ENCODE measurements at regions not wholly inside any gene's neighbourhood (a gene's known extent, or its start where the extent isn't known, plus 50 kb on each side); places are given as distances from the start of the nearest gene placed in this dataset.

GRCh38 chr3:147906285-147906684, 497.1 kb downstream of the ZIC1 start:
- intact Hi-C loops (cut with micrococcal nuclease), result no loop called here
- DNase-seq (ENCODE audit: unreplicated experiment), result peak; percentile 9
- H3K4me1 Mint-ChIP-seq (ENCODE audit: insufficient read depth, unreplicated experiment), result no peaks in the 10 kb centered on the region
- POLR2A ChIA-PET, result interaction anchor here (1.0 kb wide), 1 partner anchor 40 kb away, joined by 3 read pairs; no protein-coding TSS in a partner anchor
- H3K4me3 Mint-ChIP-seq (ENCODE audit: unreplicated experiment), result no peak overlapping the region
- H3K27ac Mint-ChIP-seq (ENCODE audit: low read depth, unreplicated experiment), result no peak overlapping the region
- no peaks in the 10 kb centered on the region for H3K36me3 Mint-ChIP-seq (ENCODE audit: insufficient read depth, unreplicated experiment)
- no peaks in the 10 kb centered on the region for H3K9me3 Mint-ChIP-seq (ENCODE audit: unreplicated experiment)
- BruUV-seq (replicated peaks), result no TSS peak
- H3K27me3 Mint-ChIP-seq (ENCODE audit: insufficient read depth, unreplicated experiment), result no peaks in the 10 kb centered on the region
- TF ChIP-seq CTCF (IDR thresholded peaks at IDR 0.05; ENCODE audit: unreplicated experiment), result no peak
- CTCF ChIA-PET, result no interaction called here

- Mint-ChIP-seq H3K27ac (ENCODE audit: low read depth, unreplicated experiment) (no peak overlapping the region), H3K9me3 (ENCODE audit: unreplicated experiment) (no peaks in the 10 kb centered on the region), H3K4me3 (ENCODE audit: unreplicated experiment) (no peak overlapping the region), H3K36me3 (ENCODE audit: insufficient read depth, unreplicated experiment) (no peaks in the 10 kb centered on the region), H3K4me1 (ENCODE audit: insufficient read depth, unreplicated experiment) (no peaks in the 10 kb centered on the region), H3K27me3 (ENCODE audit: insufficient read depth, unreplicated experiment) (peaks cover 23% of the 10 kb centered on the region)
- TF ChIP-seq CTCF (IDR thresholded peaks at IDR 0.05; ENCODE audit: unreplicated experiment), result no peak
- BruUV-seq (replicated peaks), result no TSS peak
- DNase-seq (ENCODE audit: unreplicated experiment), result no peak
- POLR2A ChIA-PET, result no interaction called here
- CTCF ChIA-PET, result interaction anchor here (1.2 kb wide), 1 partner anchor 11 kb away, joined by 3 read pairs; no protein-coding TSS in a partner anchor
- intact Hi-C loops (cut with micrococcal nuclease), result no loop called here
These were observed 505.4 kb downstream of the ZIC1 start for GRCh38 chr3:147914532-147914931.

GRCh38 chr3:147915057-147915456, 505.9 kb downstream of the ZIC1 start:
- no peaks in the 10 kb centered on the region for H3K36me3 Mint-ChIP-seq (ENCODE audit: insufficient read depth, unreplicated experiment)
- no peak for TF ChIP-seq CTCF (IDR thresholded peaks at IDR 0.05; ENCODE audit: unreplicated experiment)
- H3K4me3 Mint-ChIP-seq (ENCODE audit: unreplicated experiment), result no peak overlapping the region
- H3K27ac Mint-ChIP-seq (ENCODE audit: low read depth, unreplicated experiment), result no peak overlapping the region
- POLR2A ChIA-PET, result no interaction called here
- H3K4me1 Mint-ChIP-seq (ENCODE audit: insufficient read depth, unreplicated experiment), result no peaks in the 10 kb centered on the region
- H3K27me3 Mint-ChIP-seq (ENCODE audit: insufficient read depth, unreplicated experiment), result peaks cover 23% of the 10 kb centered on the region
- DNase-seq (ENCODE audit: unreplicated experiment), result no peak
- CTCF ChIA-PET, result interaction anchor here (1.2 kb wide), 1 partner anchor 11 kb away, joined by 3 read pairs; no protein-coding TSS in a partner anchor
- H3K9me3 Mint-ChIP-seq (ENCODE audit: unreplicated experiment), result no peaks in the 10 kb centered on the region
- BruUV-seq (replicated peaks), result no TSS peak
- intact Hi-C loops (cut with micrococcal nuclease), result no loop called here

- Mint-ChIP-seq H3K27me3 (ENCODE audit: insufficient read depth, unreplicated experiment) (peaks cover 23% of the 10 kb centered on the region), H3K4me1 (ENCODE audit: insufficient read depth, unreplicated experiment) (no peaks in the 10 kb centered on the region), H3K4me3 (ENCODE audit: unreplicated experiment) (no peak overlapping the region), H3K36me3 (ENCODE audit: insufficient read depth, unreplicated experiment) (no peaks in the 10 kb centered on the region), H3K9me3 (ENCODE audit: unreplicated experiment) (no peaks in the 10 kb centered on the region), H3K27ac (ENCODE audit: low read depth, unreplicated experiment) (no peak overlapping the region)
- CTCF ChIA-PET, result no interaction called here
- POLR2A ChIA-PET, result no interaction called here
- no peak for DNase-seq (ENCODE audit: unreplicated experiment)
- BruUV-seq (replicated peaks), result no TSS peak
- intact Hi-C loops (cut with micrococcal nuclease), result no loop called here
- TF ChIP-seq CTCF (IDR thresholded peaks at IDR 0.05; ENCODE audit: unreplicated experiment), result no peak
These were observed 510.3 kb downstream of the ZIC1 start for GRCh38 chr3:147919496-147919895.
